Spleen (tissue), 11 donors: ENCODE measurements at regions not wholly inside any gene's neighbourhood (a gene's known extent, or its start where the extent isn't known, plus 50 kb on each side); places are given as distances from the start of the nearest gene placed in this dataset.
A peak's percentile ranks its signal among the peaks of the same experiment; 100 is the strongest.

Experiments
- DNase-seq: peaks from one replicate; pipeline ENCODE4 v3.0.0-alpha.2; 2020
- H3K27ac ChIP-seq, 8 donors: fragments of 200-600 bp; sonication (generic) in 7 of 8; 1 replicate in 4 of 8; 2 replicates in 4 of 8; pipeline versions ENCODE4 v1.5.0 to v1.8.0; 2016 to 2021; ENCODE audit warnings: inconsistent platforms in 4 of 8, mild to moderate bottlenecking in 4 of 8, moderate library complexity in 1 of 8
- H3K27me3 ChIP-seq, 7 donors: fragments of 200-600 bp; sonication (generic) in 6 of 7; replicated peaks in 1 of 7; 1 replicate in 4 of 7; 2 replicates in 3 of 7; pipeline versions ENCODE4 v1.5.0 to v1.8.0; 2016 to 2021; ENCODE audit warnings: inconsistent platforms in 3 of 7, mild to moderate bottlenecking in 1 of 7
- H3K36me3 ChIP-seq, 6 donors: fragments of 200-600 bp; sonication (generic) in 5 of 6; 1 replicate in 4 of 6; 2 replicates in 2 of 6; pipeline versions ENCODE4 v1.5.0 to v1.8.0; 2016 to 2021; ENCODE audit warnings: inconsistent platforms in 2 of 6
- H3K4me1 ChIP-seq, 6 donors: fragments of 200-600 bp; sonication (generic) in 5 of 6; 1 replicate in 3 of 6; 2 replicates in 3 of 6; pipeline versions ENCODE4 v1.5.0 to v1.8.0; 2016 to 2021; ENCODE audit warnings: inconsistent platforms in 3 of 6
- H3K4me3 ChIP-seq, 8 donors: fragments of 200-600 bp; sonication (generic) in 7 of 8; 1 replicate in 4 of 8; 2 replicates in 4 of 8; pipeline versions ENCODE4 v1.5.0 to v1.8.0; 2016 to 2021; ENCODE audit warnings: inconsistent platforms in 4 of 8, mild to moderate bottlenecking in 4 of 8, moderate library complexity in 2 of 8
- H3K9me3 ChIP-seq, 8 donors: fragments of 200-600 bp; sonication (generic) in 7 of 8; 1 replicate in 4 of 8; 2 replicates in 4 of 8; pipeline versions ENCODE4 v1.5.0 to v1.8.0; 2016 to 2021; ENCODE audit warnings: inconsistent platforms in 4 of 8
- POLR2A ChIP-seq, 3 donors: fragments of 450-650 bp; IDR thresholded peaks; one replicate each; pipeline ENCODE4 v1.5.1; 2017; ENCODE audit warnings: antibody characterized with exemption in 3 of 3, mild to moderate bottlenecking in 1 of 3
- POLR2AphosphoS5 ChIP-seq, 3 donors: sonication (generic); formaldehyde crosslinking; IDR thresholded peaks; one replicate each; pipeline ENCODE4 v1.5.1; 2017; ENCODE audit warnings: antibody characterized with exemption in 3 of 3
- WGBS, 5 donors: extraction: QIAGEN DNeasy Blood & Tissue Kit in 3 of 5; methylation state at CpG; one replicate each; pipeline versions ENCODE4 v1.1.5 to v1.1.7; 2013 to 2018; 5-methylcytosine and 5-hydroxymethylcytosine counted together
- intact Hi-C: fragments of 100-400 bp; cut with DNase I; formaldehyde crosslinking; loops from one replicate; pipeline ENCODE4 v1.15.0; 2023; ENCODE audit warnings: low total_unique reads
- TF ChIP-seq, protein P1 (sequence below), 11 experiments: fragments of 200-600 bp in 7 of 11; fragments of 450-650 bp in 4 of 11; sonication (generic) in 4 of 11; IDR thresholded peaks in 8 of 11; conservative IDR thresholded peaks in 3 of 11; 1 replicate in 7 of 11; 2 replicates in 4 of 11; pipeline versions ENCODE4 v1.4.0 to v1.8.0; 2016 to 2021; ENCODE audit warnings: antibody characterized with exemption in 11 of 11, inconsistent platforms in 4 of 11, mild to moderate bottlenecking in 1 of 11
- donor health status: healthy with polysubstance abuse.
- donor health status: DM: no; HTN: no; CAD: no; lungs with moderate emphysema.
- donor health status: DM: no; HTN: no; CAD: no.
- donor health status: Bipolar disorder and iron deficiency.
- donor health status: healthy.
- donor health status: DM: no; HTN: no; CAD: no.
- donor health status: DM: yes; HTN: yes; CAD: no.

DNA sequence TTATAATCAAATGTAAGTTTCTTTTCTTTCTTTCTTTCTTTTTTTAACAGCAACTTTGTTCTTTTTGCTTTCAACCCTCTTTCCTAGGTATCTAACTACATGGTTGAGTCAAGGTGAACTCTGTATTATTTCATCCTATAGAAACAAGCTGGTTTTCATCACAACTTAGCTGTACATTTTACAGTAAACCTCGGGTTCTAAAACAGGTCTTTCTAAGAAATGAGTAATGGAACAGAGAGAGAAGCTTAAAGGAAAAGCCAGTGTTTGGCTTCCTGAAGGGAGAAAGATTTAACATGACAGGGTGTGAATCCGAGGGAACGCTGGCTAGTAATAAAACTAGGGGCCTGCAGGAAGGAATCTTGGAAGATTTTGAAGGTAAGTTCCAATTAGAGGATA, 143.4 kb upstream of the ITGB1 start:
- WGBS, 5 donors: 75 to 81% (median 80%) methylated on average over 3 of the region's 3 CpGs
- no peaks in the 10 kb centered on the region for H3K36me3 ChIP-seq
- H3K4me3 ChIP-seq: no peak overlapping the region
- H3K9me3 ChIP-seq: peaks cover 0 to 12% (median 7%) of the 10 kb centered on the region in 8 donors
- H3K27me3 ChIP-seq: no peaks in the 10 kb centered on the region
- no peak for DNase-seq
- no peak overlapping the region for H3K27ac ChIP-seq
- TF ChIP-seq, protein P1, sequence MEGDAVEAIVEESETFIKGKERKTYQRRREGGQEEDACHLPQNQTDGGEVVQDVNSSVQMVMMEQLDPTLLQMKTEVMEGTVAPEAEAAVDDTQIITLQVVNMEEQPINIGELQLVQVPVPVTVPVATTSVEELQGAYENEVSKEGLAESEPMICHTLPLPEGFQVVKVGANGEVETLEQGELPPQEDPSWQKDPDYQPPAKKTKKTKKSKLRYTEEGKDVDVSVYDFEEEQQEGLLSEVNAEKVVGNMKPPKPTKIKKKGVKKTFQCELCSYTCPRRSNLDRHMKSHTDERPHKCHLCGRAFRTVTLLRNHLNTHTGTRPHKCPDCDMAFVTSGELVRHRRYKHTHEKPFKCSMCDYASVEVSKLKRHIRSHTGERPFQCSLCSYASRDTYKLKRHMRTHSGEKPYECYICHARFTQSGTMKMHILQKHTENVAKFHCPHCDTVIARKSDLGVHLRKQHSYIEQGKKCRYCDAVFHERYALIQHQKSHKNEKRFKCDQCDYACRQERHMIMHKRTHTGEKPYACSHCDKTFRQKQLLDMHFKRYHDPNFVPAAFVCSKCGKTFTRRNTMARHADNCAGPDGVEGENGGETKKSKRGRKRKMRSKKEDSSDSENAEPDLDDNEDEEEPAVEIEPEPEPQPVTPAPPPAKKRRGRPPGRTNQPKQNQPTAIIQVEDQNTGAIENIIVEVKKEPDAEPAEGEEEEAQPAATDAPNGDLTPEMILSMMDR (IDR thresholded peaks at IDR 0.05 in 8 of 11, conservative IDR thresholded peaks at IDR 0.05 in 3 of 11): no peak
- TF ChIP-seq POLR2A (IDR thresholded peaks at IDR 0.05) (no peak), POLR2AphosphoS5 (IDR thresholded peaks at IDR 0.05) (no peak)
- intact Hi-C loops: no loop called here
- H3K4me1 ChIP-seq: peaks cover 0 to 23% (median 7%) of the 10 kb centered on the region in 6 donors

DNA sequence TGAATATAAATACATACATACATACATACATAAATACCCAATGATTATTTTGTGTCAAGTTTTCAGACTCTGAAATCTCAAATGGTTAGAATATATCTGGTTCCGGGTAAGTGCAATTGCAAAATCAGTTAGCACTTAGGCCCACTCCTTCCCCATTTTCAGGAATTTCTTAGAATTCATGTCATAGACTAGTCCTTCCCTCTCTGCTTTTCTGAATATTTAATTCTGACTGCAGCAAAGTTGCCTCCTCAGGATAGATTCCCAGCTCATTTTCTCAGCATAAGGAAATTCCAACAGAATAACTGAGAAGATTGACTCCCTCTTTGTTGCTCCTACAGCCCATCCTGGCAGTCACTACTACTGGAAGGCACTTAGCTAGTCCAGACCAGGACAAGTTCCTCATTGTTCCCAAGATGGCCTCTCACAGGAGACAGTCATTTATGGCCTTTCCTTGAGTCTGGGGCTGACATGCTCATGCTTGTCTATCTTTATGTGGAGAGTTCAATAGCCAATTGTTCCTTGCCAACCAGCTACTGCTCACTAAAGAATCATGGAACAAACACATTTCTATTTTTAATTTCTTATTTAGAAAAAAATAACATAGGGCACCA, 142.9 kb upstream of the ITGB1 start:
- H3K4me1 ChIP-seq: peaks cover 0 to 28% (median 9%) of the 10 kb centered on the region in 6 donors
- TF ChIP-seq, protein P1 (IDR thresholded peaks at IDR 0.05 in 8 of 11, conservative IDR thresholded peaks at IDR 0.05 in 3 of 11): no peak
- TF ChIP-seq POLR2A (IDR thresholded peaks at IDR 0.05) (no peak), POLR2AphosphoS5 (IDR thresholded peaks at IDR 0.05) (no peak)
- no peak overlapping the region for H3K4me3 ChIP-seq
- intact Hi-C loops: no loop called here
- peaks cover 0 to 12% (median 7%) of the 10 kb centered on the region in 8 donors for H3K9me3 ChIP-seq
- 77 to 93% (median 89%) methylated on average over 1 of the region's 1 CpG for WGBS, 5 donors
- H3K36me3 ChIP-seq: no peaks in the 10 kb centered on the region
- peak overlapping the region in 1 of 8 donors; percentile 30 for H3K27ac ChIP-seq
- H3K27me3 ChIP-seq: no peaks in the 10 kb centered on the region
- DNase-seq: no peak

DNA sequence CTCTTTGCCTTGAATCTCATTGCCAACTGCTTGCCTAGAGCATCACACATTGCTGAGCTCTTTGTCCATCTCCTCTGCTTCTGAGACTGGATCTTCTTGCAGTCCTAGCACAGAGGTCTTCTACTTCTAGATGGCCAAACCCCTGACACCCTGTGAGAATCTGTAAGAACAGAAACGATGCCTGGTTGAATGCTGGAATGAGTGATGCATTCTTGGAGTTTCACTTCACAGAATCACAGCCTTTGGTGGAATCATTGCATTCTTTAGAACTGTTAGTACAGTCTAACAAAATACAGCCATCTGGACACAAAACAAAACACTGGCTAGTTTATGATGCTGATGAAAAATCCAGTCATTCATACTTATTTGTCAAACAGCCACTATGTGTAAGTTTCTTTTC, 141.7 kb upstream of the ITGB1 start:
- Histone ChIP-seq H3K27ac (no peak overlapping the region), H3K27me3 (no peaks in the 10 kb centered on the region), H3K9me3 (peaks cover 0 to 17% (median 11%) of the 10 kb centered on the region in 8 donors), H3K4me3 (no peak overlapping the region), H3K4me1 (peaks cover 0 to 36% (median 9%) of the 10 kb centered on the region in 6 donors), H3K36me3 (no peaks in the 10 kb centered on the region)
- TF ChIP-seq POLR2AphosphoS5 (IDR thresholded peaks at IDR 0.05) (no peak), POLR2A (IDR thresholded peaks at IDR 0.05) (no peak)
- TF ChIP-seq, protein P1 (IDR thresholded peaks at IDR 0.05 in 8 of 11, conservative IDR thresholded peaks at IDR 0.05 in 3 of 11): no peak
- 23 to 79% (median 57%) methylated on average over 1 of the region's 1 CpG for WGBS, 5 donors
- no peak for DNase-seq
- intact Hi-C loops: no loop called here

DNA sequence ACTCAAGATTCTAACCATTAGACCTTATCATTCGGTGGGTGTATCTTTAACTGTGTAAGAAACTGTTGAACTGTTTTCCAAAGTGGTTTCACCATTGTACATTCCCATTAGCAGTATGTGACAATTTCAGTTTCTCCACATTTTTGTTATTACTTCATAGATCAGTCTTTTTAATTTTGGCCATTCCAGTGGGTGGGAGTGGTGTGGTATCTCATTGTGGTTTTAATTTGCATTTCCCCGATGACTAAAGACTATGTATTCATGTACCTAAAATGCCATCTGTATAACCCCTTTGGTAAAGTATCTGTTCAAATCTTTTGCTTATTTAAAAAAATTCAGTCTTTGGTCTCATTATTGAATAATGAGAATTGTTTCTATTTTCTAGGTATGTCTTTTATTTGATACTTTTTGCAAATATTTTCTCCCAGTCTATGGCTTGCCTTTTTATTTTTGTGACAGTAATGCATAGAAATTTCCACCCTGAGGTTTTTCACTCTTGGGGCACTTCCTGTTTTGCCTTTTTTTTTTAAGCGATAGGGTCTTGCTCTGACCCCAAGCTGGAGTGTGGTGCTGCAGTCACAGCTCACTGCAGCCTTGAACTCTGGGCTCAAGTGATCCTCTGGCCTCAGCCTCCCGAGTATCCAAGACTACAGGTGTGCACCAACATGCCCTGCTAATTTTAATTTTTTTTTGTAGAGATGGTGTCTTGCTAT, 141.1 kb upstream of the ITGB1 start:
- Histone ChIP-seq H3K36me3 (no peaks in the 10 kb centered on the region), H3K9me3 (peaks cover 0 to 21% (median 17%) of the 10 kb centered on the region in 8 donors), H3K27me3 (no peaks in the 10 kb centered on the region), H3K27ac (no peak overlapping the region), H3K4me3 (no peak overlapping the region), H3K4me1 (peaks cover 0 to 36% (median 9%) of the 10 kb centered on the region in 6 donors)
- TF ChIP-seq, protein P1 (IDR thresholded peaks at IDR 0.05 in 8 of 11, conservative IDR thresholded peaks at IDR 0.05 in 3 of 11): no peak
- TF ChIP-seq POLR2AphosphoS5 (IDR thresholded peaks at IDR 0.05) (no peak), POLR2A (IDR thresholded peaks at IDR 0.05) (no peak)
- WGBS, 5 donors: 52 to 65% (median 57%) methylated on average over 4 of the region's 4 CpGs
- no peak for DNase-seq
- intact Hi-C loops: no loop called here
